Stimulated activated CD4-positive, alpha-beta T cell treated with anti-CD3 and anti-CD28 coated beads, TNF-alpha, amount 100 ng/mL, for 48 hours (primary cell): ENCODE measurements at regions not wholly inside any gene's neighbourhood (a gene's known extent, or its start where the extent isn't known, plus 50 kb on each side); places are given as distances from the start of the nearest gene placed in this dataset.

ENCODE experiments used
- DNase-seq, 3 donors: peaks; one replicate each; pipeline ENCODE4 v3.0.0-alpha.2; 2020; ENCODE audit warnings: low read depth in 3 of 3

GRCh38 chr20:24337069-24337468 is 132.4 kb upstream of the SYNDIG1 start:
- no peak for DNase-seq

GRCh38 chr20:24334830-24335229 is 134.6 kb upstream of the SYNDIG1 start:
- DNase-seq = no peak

GRCh38 chr20:24332956-24333355 is 136.5 kb upstream of the SYNDIG1 start:
- DNase-seq = no peak

- DNase-seq = no peak
These were observed 137.5 kb upstream of the SYNDIG1 start for GRCh38 chr20:24331939-24332338.

GRCh38 chr20:24328901-24329300 is 140.5 kb upstream of the SYNDIG1 start:
- DNase-seq = no peak

- DNase-seq = no peak
These were observed 147.5 kb upstream of the SYNDIG1 start for GRCh38 chr20:24321973-24322372.

- DNase-seq = no peak
These were observed 150.7 kb upstream of the SYNDIG1 start for GRCh38 chr20:24318569-24319352.

- no peak for DNase-seq
These were observed 152.2 kb upstream of the SYNDIG1 start for GRCh38 chr20:24317224-24317623.

- no peak for DNase-seq
These were observed 152.7 kb upstream of the SYNDIG1 start for GRCh38 chr20:24316731-24317130.

GRCh38 chr20:24314053-24314452 is 155.4 kb upstream of the SYNDIG1 start:
- DNase-seq = no peak

GRCh38 chr20:24309596-24309995 is 159.8 kb upstream of the SYNDIG1 start:
- no peak for DNase-seq

GRCh38 chr20:24305371-24305770 is 164.1 kb upstream of the SYNDIG1 start:
- DNase-seq = no peak

- DNase-seq = no peak
These were observed 165.1 kb upstream of the SYNDIG1 start for GRCh38 chr20:24304291-24304690.

- no peak for DNase-seq
These were observed 165.8 kb upstream of the SYNDIG1 start for GRCh38 chr20:24303393-24304170.

GRCh38 chr20:24297993-24298392 is 171.4 kb upstream of the SYNDIG1 start:
- no peak for DNase-seq

GRCh38 chr20:24296477-24297261 is 172.8 kb upstream of the SYNDIG1 start:
- DNase-seq = no peak

GRCh38 chr20:24291014-24291413 is 178.4 kb upstream of the SYNDIG1 start:
- no peak for DNase-seq

GRCh38 chr20:24289737-24290481 is 179.5 kb upstream of the SYNDIG1 start:
- DNase-seq = no peak

- no peak for DNase-seq
These were observed 186.2 kb upstream of the SYNDIG1 start for GRCh38 chr20:24283186-24283585.

- DNase-seq = no peak
These were observed 192.2 kb upstream of the SYNDIG1 start for GRCh38 chr20:24277196-24277595.

- no peak for DNase-seq
These were observed 193.3 kb upstream of the SYNDIG1 start for GRCh38 chr20:24275946-24276705.
